ENCODE measurements at regions not wholly inside any gene's neighbourhood (a gene's known extent, or its start where the extent isn't known, plus 50 kb on each side); places are given as distances from the start of the nearest gene placed in this dataset.
"Not testable (repeated sequence)": the region's sequence is repeated elsewhere in the genome, so short reads cannot be mapped to it uniquely, and the experiment has no call there.

GRCh38 chrX:44693255-44693654 is 150.6 kb upstream of the DUSP21 start:
- DNase-seq (ENCODE audit: extremely low read depth in 1 of 11, low read depth in 9 of 11, low spot score in 4 of 11): no peak

- DNase-seq (ENCODE audit: extremely low read depth in 1 of 11, low read depth in 9 of 11, low spot score in 4 of 11): no peak
These were observed 147.5 kb upstream of the FUNDC1 start for GRCh38 chrX:44690129-44690528.

DNA sequence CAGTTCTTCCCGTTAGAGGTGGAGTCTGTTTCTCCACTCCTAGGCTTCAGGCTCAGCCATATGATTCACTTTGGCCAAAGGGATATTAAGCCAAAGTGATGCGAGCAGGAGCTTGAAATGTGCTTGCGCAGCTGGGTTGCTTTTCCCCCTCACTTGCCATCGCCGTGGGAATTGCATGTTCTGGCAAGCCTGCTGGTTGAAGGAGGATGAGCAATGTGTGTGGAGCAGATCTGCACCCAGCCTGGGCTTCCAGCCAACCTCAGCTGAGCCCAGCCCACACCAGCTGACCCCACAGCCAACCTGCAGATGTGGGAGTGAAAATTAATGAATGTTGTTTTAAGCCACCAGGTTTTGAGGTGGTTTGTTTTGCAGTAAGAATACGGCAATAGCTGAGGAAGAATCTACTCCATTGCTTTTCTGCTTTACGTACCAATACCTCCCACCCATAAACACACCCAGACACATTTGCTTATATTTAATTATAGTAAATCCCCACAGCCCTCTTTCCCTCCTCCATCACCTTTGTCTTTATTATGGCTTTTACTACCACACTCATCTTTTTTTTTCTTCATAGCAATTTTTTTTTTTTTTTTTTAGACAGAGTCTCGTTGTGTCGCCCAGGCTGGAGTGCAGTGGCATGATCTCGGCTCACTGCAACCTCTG is 132.8 kb upstream of the FUNDC1 start:
- DNase-seq (ENCODE audit: extremely low read depth in 1 of 11, low read depth in 9 of 11, low spot score in 4 of 11): peak in 5 of 11 donors; percentile 3 to 18 (median 8)

- DNase-seq (ENCODE audit: extremely low read depth in 1 of 11, low read depth in 9 of 11, low spot score in 4 of 11): no peak
These were observed 132.2 kb upstream of the FUNDC1 start for GRCh38 chrX:44674906-44675305.

GRCh38 chrX:44669626-44670025 is 127.0 kb upstream of the FUNDC1 start:
- DNase-seq (ENCODE audit: extremely low read depth in 1 of 11, low read depth in 9 of 11, low spot score in 4 of 11): no peak

DNA sequence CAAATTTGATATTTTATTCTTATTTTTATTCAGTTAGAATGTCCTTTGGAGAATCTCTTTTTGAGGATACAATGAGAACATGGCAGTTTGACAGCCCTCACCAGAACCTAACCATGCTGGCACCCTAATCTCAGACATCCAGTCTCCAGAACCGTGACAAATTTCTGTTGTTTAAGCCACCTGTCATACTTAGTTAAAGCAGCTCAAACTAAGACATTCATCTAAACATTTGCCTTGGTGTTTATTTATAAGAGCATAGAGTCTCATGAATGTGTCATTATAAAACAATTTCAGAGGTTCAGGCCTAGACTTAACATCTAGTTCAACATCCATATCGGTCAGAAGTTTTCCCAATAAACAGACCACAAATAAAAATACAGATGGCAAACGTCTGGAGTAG is 125.1 kb upstream of the FUNDC1 start:
- no peak for DNase-seq (ENCODE audit: extremely low read depth in 1 of 11, low read depth in 9 of 11, low spot score in 4 of 11)

- DNase-seq (ENCODE audit: extremely low read depth in 1 of 11, low read depth in 9 of 11, low spot score in 4 of 11): not testable (repeated sequence)
These were observed 115.1 kb upstream of the FUNDC1 start for GRCh38 chrX:44657718-44658246.

GRCh38 chrX:44651358-44651757 is 108.7 kb upstream of the FUNDC1 start:
- no peak for DNase-seq (ENCODE audit: extremely low read depth in 1 of 11, low read depth in 9 of 11, low spot score in 4 of 11)

- no peak for DNase-seq (ENCODE audit: extremely low read depth in 1 of 11, low read depth in 9 of 11, low spot score in 4 of 11)
These were observed 101.1 kb upstream of the FUNDC1 start for GRCh38 chrX:44643723-44644122.

GRCh38 chrX:44637282-44637681 is 94.6 kb upstream of the FUNDC1 start:
- DNase-seq (ENCODE audit: extremely low read depth in 1 of 11, low read depth in 9 of 11, low spot score in 4 of 11): no peak

GRCh38 chrX:44621078-44621477 is 78.4 kb upstream of the FUNDC1 start:
- DNase-seq (ENCODE audit: extremely low read depth in 1 of 11, low read depth in 9 of 11, low spot score in 4 of 11): no peak

DNA sequence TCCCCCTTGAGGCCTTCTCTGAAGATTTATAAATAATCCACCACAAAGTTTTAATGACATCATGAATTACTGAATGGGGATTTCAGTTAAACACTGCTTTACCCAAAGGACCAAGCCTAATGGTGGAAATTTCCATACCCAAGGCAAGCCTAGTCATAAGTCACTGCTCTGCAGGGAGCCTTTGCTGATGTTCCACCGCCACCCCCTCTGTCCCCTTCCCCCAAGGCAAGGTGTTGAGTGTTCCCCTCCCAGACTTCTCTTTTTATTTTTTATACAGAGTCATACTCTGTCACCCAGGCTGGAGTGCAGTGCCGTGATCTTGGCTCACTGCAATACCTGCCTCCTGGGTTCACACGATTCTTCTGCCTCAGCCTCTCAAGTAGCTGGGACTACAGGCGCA is 76.4 kb upstream of the FUNDC1 start:
- DNase-seq (ENCODE audit: extremely low read depth in 1 of 11, low read depth in 9 of 11, low spot score in 4 of 11): no peak

- DNase-seq (ENCODE audit: extremely low read depth in 1 of 11, low read depth in 9 of 11, low spot score in 4 of 11): no peak
These were observed 53.6 kb upstream of the FUNDC1 start for GRCh38 chrX:44596277-44596676.
